Epithelial cell of esophagus (primary cell): ENCODE measurements at regions not wholly inside any gene's neighbourhood (a gene's known extent, or its start where the extent isn't known, plus 50 kb on each side); places are given as distances from the start of the nearest gene placed in this dataset.
"Not testable (repeated sequence)": the region's sequence is repeated elsewhere in the genome, so short reads cannot be mapped to it uniquely, and the experiment has no call there.

Experiments used
- DNase-seq: peaks from one replicate; pipeline ENCODE4 v3.0.0; 2010; ENCODE audit warnings: low read depth
- H3K4me3 ChIP-seq: 2 replicates; pipeline ENCODE4 v1.5.1; 2011; ENCODE audit warnings: mild to moderate bottlenecking, low read length, control low read depth
- CTCF ChIP-seq: IDR thresholded peaks from 2 replicates; pipeline ENCODE4 v1.5.1; 2011; ENCODE audit warnings: low read depth, mild to moderate bottlenecking, low read length, control low read depth, inconsistent platforms; ENCODE audit not compliant: insufficient read depth; ENCODE audit errors: missing control alignments

- DNase-seq: no peak
- TF ChIP-seq CTCF: no peak
- no peak overlapping the region for H3K4me3 ChIP-seq
These were observed 326.7 kb downstream of the ADGRD1 start for GRCh38 chr12:131280426-131280825.

DNA sequence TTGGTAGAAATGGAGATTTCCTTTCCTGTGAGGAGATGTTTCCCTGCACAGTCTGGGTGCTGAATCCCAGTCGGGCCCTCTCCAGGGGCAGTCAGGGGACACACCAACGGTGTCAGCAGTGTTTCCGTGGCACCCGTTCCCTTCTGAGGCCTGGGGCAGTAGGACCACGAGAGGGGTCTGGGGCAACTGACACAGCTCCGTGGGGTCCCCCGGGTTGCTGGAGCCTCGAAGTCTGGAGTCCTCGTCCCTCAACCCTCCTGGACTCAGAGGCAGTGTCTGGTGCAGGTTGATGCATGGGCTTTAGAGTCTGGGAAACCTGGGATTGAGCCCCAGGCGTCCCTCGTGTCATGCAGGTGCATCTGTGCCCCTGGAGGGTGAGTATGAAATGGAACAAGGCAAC lies 327.3 kb downstream of the ADGRD1 start:
- no peak for TF ChIP-seq CTCF
- no peak for DNase-seq
- H3K4me3 ChIP-seq: no peak overlapping the region

DNA sequence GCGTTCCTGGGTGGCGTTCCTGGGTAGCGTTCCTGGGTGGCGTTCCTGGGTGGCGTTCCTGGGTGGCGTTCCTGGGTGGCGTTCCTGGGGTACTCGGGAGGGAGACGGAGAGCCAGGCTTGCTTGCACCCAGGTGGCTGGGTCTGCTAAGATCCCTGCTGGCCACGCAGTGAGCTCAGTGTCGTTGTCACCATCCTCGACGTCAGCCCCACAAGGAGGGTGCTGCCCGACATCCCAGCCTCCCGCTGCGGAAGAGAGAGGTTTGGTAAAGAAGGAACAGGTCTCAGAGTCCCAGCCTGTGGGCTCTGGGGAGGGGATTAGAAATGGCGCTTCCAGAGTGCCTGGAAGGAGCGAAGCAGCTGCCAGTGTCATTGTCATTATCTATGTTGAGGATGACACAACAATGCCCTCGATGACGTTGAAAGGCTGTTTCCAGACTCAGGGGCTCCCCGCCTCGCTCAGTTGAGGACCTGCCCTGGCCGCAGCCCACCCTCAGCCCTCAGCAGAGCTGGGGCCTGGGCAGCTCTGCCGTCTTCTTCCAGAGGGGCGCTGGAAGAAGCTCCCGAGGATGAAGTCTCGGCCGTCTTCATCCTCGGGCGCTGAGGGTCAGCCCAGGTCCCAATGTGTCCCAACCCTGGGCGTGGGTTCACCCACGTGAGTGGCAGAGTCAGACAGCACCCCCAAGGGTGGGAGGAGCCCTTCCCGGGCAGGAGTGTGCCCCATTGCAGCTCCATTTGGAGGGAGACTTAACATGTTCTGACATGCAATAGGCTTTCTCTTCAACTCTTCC lies 328.8 kb downstream of the ADGRD1 start:
- DNase-seq: no peak
- no peak overlapping the region for H3K4me3 ChIP-seq
- TF ChIP-seq CTCF: no peak

DNA sequence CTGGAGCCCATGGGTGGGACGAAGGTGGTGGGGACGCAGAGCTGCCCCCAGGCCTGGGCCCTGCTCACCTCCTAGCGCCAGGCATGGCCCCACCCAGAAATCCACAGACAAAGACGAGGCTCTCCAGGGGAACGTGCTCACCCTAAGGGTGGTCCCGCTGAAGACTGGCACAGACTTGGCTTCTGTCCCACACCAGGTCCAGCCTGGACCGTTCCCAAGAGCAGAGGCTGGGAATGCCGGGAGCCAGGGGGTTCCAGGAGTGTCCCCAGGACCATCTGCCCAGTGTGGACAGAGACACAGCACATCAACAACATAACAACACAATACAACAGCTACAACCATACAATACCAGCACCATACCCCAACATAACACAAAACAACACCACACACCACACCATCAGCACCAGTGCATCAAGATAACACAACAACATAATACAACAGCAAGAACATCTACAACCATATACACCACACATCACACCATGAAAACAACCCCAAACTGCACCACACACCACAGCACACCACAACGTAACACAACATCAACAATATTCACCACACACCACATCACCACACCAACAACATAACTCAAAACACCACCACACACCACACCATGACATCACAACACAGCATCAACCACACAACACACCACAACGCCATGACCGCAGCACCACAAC lies 329.6 kb downstream of the ADGRD1 start:
- H3K4me3 ChIP-seq: no peak overlapping the region
- no peak for TF ChIP-seq CTCF
- no peak for DNase-seq

DNA sequence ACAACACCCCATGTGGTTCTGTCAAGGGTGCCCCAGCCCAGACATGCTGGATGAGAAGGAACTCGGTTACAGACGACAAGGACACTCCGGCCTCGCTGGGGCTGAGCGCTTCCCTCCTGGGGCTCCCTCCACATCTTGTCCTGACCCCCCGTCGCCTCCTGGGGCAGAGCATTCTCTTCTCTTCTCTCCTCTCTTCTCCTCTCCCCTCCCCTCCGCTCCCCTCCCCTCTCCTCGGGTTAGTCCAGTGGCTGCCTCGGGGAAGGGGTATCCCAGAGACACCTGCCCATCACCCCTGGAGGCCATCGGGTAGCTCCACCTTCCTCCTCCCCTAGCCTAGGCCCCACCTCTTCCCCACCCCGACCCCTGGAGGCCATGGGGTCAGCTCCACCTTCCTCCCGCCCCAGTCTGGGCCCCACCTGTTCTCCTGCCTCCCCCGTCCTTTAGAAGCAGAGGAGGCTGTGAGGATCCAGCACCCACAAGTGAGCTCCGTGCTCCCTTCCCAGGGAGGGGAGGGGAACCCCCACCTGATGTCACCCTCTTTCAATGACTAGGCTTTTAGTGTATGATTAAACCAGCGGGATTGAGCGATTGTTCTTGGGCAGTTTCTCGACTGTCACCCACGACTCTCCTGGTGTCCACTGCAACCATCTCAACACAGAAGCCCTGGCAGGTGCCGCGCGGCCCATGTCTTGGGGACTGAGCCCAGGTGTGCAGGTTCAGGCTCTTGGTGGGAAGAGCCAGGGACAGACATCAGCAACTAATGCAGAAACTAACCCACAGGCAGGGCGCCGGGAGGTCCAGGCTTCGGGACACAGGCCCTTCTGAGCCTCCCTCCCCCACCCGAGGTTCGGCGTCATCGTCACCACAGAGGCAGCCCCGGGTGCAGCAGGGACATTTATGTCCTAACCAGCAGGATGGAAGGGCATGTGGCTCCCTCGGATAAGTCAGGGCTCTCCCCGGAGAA lies 330.4 kb downstream of the ADGRD1 start:
- H3K4me3 ChIP-seq, DNase-seq: not testable (repeated sequence)

GRCh38 chr12:131284954-131285904 lies 331.5 kb downstream of the ADGRD1 start:
- not testable (repeated sequence) for H3K4me3 ChIP-seq, DNase-seq

DNA sequence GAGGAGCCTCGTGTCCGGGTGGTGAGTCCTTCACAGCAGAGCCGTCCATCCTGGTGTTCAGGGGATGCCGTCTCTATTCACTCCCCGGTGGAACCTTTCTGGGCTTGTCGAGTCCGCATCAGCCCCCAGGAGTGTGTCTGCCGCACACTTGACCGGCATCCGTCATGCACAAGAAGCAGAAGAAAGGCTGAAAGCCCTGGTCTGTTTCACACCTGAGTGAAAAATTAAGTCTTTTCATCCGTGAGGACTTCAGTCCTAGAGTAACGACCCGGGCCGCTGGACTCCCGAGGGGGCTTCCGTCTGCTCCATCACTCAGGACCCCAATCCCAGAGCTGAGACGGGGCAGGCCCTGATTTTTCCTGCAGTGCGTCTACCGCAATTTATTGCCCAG lies 332.2 kb downstream of the ADGRD1 start:
- not testable (repeated sequence) for H3K4me3 ChIP-seq, DNase-seq

DNA sequence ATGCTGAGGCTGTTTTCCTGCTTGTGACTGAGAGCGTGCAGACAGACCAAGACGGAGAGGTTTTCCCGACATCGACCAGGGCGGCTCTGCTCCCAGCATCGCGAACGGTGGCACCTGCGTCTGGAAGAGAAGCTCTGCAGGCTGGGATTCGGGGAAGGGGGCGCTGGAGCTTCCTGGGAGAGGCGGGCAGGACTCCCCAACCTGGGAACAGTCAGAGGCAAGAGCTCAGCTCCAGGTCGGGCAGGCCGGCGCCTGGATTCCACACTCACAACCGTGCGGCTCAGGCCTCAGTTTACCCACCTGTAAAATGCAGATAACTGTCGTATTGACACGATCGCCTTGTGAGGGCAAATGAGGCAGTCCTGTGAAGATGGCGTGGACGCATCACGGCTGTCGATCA lies 332.6 kb downstream of the ADGRD1 start:
- DNase-seq, H3K4me3 ChIP-seq: not testable (repeated sequence)
